ENCODE measurements at regions not wholly inside any gene's neighbourhood (a gene's known extent, or its start where the extent isn't known, plus 50 kb on each side); places are given as distances from the start of the nearest gene placed in this dataset.

DNA sequence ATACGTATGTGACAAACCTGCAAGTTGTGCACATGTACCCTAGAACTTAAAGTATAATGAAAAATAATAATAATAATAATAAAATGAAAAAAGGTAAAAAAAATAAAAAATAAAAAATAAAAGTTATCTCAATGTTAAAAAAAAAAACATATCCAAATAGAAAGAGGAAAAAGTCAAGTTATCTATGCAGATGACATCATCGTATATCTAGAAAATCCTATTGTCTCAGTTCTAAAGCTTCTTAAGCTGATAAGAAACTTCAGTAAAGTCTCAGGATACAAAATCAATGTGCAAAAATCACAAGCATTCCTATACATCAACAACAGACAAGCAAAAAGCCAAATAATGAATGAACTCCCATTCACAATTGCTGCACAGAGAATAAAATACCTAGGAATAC is 466.6 kb upstream of the PHF14 start:
- H4K20me1 ChIP-seq (ENCODE audit: insufficient read depth): no peaks in the 10 kb centered on the region
- H3K9ac ChIP-seq (ENCODE audit: low read length): no peak overlapping the region
- no peaks in the 10 kb centered on the region for H3K36me3 ChIP-seq (ENCODE audit: control insufficient read depth in 1 of 2, insufficient read depth in 2 of 2, low read length in 2 of 2)
- no peak for DNase-seq (ENCODE audit: low read depth, low spot score)
- H3K4me1 ChIP-seq (ENCODE audit: control insufficient read depth in 1 of 2, insufficient read depth in 2 of 2, low read length in 2 of 2): no peaks in the 10 kb centered on the region
- H3K4me2 ChIP-seq (ENCODE audit: low read length): no peak overlapping the region
- H3K9me3 ChIP-seq (ENCODE audit: control insufficient read depth in 1 of 2, insufficient read depth in 1 of 2, low read depth in 1 of 2, low read length in 2 of 2): no peaks in the 10 kb centered on the region
- no peak overlapping the region for H3K27ac ChIP-seq (ENCODE audit: low read depth, low read length)
- H2AFZ ChIP-seq (ENCODE audit: low read depth, low read length, poor library complexity, severe bottlenecking): no peak overlapping the region
- H3K9me2 ChIP-seq (ENCODE audit: insufficient read depth): no peaks in the 10 kb centered on the region
- POLR2A ChIA-PET: interaction anchor here (0.6 kb wide), 1 partner anchor 1823 kb away, joined by 3 read pairs; no protein-coding TSS in a partner anchor
- no peak overlapping the region for H3K4me3 ChIP-seq (replicated peaks in 1 of 2; ENCODE audit: low read depth in 1 of 2, low read length in 2 of 2)
- no peak for TF ChIP-seq POLR2A (IDR thresholded peaks at IDR 0.05; ENCODE audit: borderline replicate concordance, extremely low read depth, insufficient read depth, insufficient read length)
- H3K27me3 ChIP-seq (ENCODE audit: insufficient read depth, low read length): no peaks in the 10 kb centered on the region
- intact Hi-C loops (cut with micrococcal nuclease): no loop called here
- CTCF ChIA-PET: no interaction called here
- no peaks in the 10 kb centered on the region for H3K79me2 ChIP-seq (ENCODE audit: insufficient read depth, low read length)
- BruUV-seq (replicated peaks): no TSS peak
- RAD21 ChIA-PET (ENCODE audit: low non-redundant PET in 1 of 2, low total read pairs in 2 of 2, uncharacterized antibody in 2 of 2, unreplicated experiment in 2 of 2): no interaction called here
- no peak for ATAC-seq

DNA sequence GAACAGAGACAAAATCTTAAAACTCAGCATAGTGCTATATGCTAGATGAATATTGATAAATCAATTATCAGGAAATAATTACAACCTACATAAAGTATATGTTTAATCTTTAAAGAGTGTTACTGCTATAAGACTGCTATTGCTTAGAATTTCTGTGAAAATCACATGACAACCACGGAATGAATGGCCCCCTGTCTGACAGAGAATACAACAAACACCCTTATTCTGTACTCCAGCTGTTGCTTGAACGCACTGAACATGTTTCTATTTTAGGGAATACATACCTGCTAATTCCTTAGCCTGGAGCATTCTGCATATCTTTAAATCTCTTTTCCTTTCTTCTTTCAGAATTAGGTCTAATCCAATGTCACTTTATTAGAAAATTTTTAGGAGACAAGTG is 452.4 kb upstream of the PHF14 start:
- BruUV-seq (replicated peaks): no TSS peak
- no peak overlapping the region for H3K4me2 ChIP-seq (ENCODE audit: low read length)
- no peak overlapping the region for H3K9ac ChIP-seq (ENCODE audit: low read length)
- no peaks in the 10 kb centered on the region for H3K9me2 ChIP-seq (ENCODE audit: insufficient read depth)
- H3K79me2 ChIP-seq (ENCODE audit: insufficient read depth, low read length): no peaks in the 10 kb centered on the region
- POLR2A ChIA-PET: no interaction called here
- no peak overlapping the region for H3K27ac ChIP-seq (ENCODE audit: low read depth, low read length)
- no peaks in the 10 kb centered on the region for H3K4me1 ChIP-seq (ENCODE audit: control insufficient read depth in 1 of 2, insufficient read depth in 2 of 2, low read length in 2 of 2)
- H3K4me3 ChIP-seq (replicated peaks in 1 of 2; ENCODE audit: low read depth in 1 of 2, low read length in 2 of 2): no peak overlapping the region
- intact Hi-C loops (cut with micrococcal nuclease): no loop called here
- RAD21 ChIA-PET (ENCODE audit: low non-redundant PET in 1 of 2, low total read pairs in 2 of 2, uncharacterized antibody in 2 of 2, unreplicated experiment in 2 of 2): no interaction called here
- ATAC-seq (no peak), DNase-seq (ENCODE audit: low read depth, low spot score) (no peak)
- CTCF ChIA-PET: no interaction called here
- H3K9me3 ChIP-seq (ENCODE audit: control insufficient read depth in 1 of 2, insufficient read depth in 1 of 2, low read depth in 1 of 2, low read length in 2 of 2): no peaks in the 10 kb centered on the region
- H3K27me3 ChIP-seq (ENCODE audit: insufficient read depth, low read length): no peaks in the 10 kb centered on the region
- no peaks in the 10 kb centered on the region for H3K36me3 ChIP-seq (ENCODE audit: control insufficient read depth in 1 of 2, insufficient read depth in 2 of 2, low read length in 2 of 2)
- no peak overlapping the region for H2AFZ ChIP-seq (ENCODE audit: low read depth, low read length, poor library complexity, severe bottlenecking)
- H4K20me1 ChIP-seq (ENCODE audit: insufficient read depth): no peaks in the 10 kb centered on the region
- TF ChIP-seq, protein P1, sequence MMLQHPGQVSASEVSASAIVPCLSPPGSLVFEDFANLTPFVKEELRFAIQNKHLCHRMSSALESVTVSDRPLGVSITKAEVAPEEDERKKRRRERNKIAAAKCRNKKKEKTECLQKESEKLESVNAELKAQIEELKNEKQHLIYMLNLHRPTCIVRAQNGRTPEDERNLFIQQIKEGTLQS (IDR thresholded peaks at IDR 0.05): no peak
- no peak for TF ChIP-seq POLR2A (IDR thresholded peaks at IDR 0.05; ENCODE audit: borderline replicate concordance, extremely low read depth, insufficient read depth, insufficient read length)
- TF ChIP-seq, protein P2, sequence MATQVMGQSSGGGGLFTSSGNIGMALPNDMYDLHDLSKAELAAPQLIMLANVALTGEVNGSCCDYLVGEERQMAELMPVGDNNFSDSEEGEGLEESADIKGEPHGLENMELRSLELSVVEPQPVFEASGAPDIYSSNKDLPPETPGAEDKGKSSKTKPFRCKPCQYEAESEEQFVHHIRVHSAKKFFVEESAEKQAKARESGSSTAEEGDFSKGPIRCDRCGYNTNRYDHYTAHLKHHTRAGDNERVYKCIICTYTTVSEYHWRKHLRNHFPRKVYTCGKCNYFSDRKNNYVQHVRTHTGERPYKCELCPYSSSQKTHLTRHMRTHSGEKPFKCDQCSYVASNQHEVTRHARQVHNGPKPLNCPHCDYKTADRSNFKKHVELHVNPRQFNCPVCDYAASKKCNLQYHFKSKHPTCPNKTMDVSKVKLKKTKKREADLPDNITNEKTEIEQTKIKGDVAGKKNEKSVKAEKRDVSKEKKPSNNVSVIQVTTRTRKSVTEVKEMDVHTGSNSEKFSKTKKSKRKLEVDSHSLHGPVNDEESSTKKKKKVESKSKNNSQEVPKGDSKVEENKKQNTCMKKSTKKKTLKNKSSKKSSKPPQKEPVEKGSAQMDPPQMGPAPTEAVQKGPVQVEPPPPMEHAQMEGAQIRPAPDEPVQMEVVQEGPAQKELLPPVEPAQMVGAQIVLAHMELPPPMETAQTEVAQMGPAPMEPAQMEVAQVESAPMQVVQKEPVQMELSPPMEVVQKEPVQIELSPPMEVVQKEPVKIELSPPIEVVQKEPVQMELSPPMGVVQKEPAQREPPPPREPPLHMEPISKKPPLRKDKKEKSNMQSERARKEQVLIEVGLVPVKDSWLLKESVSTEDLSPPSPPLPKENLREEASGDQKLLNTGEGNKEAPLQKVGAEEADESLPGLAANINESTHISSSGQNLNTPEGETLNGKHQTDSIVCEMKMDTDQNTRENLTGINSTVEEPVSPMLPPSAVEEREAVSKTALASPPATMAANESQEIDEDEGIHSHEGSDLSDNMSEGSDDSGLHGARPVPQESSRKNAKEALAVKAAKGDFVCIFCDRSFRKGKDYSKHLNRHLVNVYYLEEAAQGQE (IDR thresholded peaks at IDR 0.05; ENCODE audit: low read depth): no peak
- TF ChIP-seq, protein P3, sequence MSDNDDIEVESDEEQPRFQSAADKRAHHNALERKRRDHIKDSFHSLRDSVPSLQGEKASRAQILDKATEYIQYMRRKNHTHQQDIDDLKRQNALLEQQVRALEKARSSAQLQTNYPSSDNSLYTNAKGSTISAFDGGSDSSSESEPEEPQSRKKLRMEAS (IDR thresholded peaks at IDR 0.05): no peak
- no peak for TF ChIP-seq ZNF274 (IDR thresholded peaks at IDR 0.05; ENCODE audit: low read depth, low read length)
- no peak for TF ChIP-seq EZH2 (IDR thresholded peaks at IDR 0.05)
- TF ChIP-seq JUND (IDR thresholded peaks at IDR 0.05): no peak
- TF ChIP-seq SIN3A (IDR thresholded peaks at IDR 0.05; ENCODE audit: low read depth): no peak
- TF ChIP-seq, protein P4, sequence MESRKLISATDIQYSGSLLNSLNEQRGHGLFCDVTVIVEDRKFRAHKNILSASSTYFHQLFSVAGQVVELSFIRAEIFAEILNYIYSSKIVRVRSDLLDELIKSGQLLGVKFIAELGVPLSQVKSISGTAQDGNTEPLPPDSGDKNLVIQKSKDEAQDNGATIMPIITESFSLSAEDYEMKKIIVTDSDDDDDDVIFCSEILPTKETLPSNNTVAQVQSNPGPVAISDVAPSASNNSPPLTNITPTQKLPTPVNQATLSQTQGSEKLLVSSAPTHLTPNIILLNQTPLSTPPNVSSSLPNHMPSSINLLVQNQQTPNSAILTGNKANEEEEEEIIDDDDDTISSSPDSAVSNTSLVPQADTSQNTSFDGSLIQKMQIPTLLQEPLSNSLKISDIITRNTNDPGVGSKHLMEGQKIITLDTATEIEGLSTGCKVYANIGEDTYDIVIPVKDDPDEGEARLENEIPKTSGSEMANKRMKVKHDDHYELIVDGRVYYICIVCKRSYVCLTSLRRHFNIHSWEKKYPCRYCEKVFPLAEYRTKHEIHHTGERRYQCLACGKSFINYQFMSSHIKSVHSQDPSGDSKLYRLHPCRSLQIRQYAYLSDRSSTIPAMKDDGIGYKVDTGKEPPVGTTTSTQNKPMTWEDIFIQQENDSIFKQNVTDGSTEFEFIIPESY (IDR thresholded peaks at IDR 0.05; ENCODE audit: extremely low read depth, insufficient replicate concordance, low read length): no peak
- no peak for TF ChIP-seq ZFX (IDR thresholded peaks at IDR 0.05)
- TF ChIP-seq TCF7L2 (IDR thresholded peaks at IDR 0.05; ENCODE audit: borderline replicate concordance, extremely low read depth, insufficient read depth, insufficient read length): no peak
- TF ChIP-seq FOSL1 (IDR thresholded peaks at IDR 0.05; ENCODE audit: low read depth): no peak
- no peak for TF ChIP-seq POLR2AphosphoS5 (IDR thresholded peaks at IDR 0.05; ENCODE audit: low read depth, low read length)
- TF ChIP-seq SRF (IDR thresholded peaks at IDR 0.05; ENCODE audit: low read depth): no peak
